Islet of Langerhans (tissue), 1 donor: ENCODE measurements at regions not wholly inside any gene's neighbourhood (a gene's known extent, or its start where the extent isn't known, plus 50 kb on each side); places are given as distances from the start of the nearest gene placed in this dataset.
"Not testable (repeated sequence)": the region's sequence is repeated elsewhere in the genome, so short reads cannot be mapped to it uniquely, and the experiment has no call there.

Source experiments
- FAIRE-seq: peaks from one replicate; lab custom pipeline; 2011; peaks lifted over from hg19 to GRCh38; lab: Jason Lieb, UNC

DNA sequence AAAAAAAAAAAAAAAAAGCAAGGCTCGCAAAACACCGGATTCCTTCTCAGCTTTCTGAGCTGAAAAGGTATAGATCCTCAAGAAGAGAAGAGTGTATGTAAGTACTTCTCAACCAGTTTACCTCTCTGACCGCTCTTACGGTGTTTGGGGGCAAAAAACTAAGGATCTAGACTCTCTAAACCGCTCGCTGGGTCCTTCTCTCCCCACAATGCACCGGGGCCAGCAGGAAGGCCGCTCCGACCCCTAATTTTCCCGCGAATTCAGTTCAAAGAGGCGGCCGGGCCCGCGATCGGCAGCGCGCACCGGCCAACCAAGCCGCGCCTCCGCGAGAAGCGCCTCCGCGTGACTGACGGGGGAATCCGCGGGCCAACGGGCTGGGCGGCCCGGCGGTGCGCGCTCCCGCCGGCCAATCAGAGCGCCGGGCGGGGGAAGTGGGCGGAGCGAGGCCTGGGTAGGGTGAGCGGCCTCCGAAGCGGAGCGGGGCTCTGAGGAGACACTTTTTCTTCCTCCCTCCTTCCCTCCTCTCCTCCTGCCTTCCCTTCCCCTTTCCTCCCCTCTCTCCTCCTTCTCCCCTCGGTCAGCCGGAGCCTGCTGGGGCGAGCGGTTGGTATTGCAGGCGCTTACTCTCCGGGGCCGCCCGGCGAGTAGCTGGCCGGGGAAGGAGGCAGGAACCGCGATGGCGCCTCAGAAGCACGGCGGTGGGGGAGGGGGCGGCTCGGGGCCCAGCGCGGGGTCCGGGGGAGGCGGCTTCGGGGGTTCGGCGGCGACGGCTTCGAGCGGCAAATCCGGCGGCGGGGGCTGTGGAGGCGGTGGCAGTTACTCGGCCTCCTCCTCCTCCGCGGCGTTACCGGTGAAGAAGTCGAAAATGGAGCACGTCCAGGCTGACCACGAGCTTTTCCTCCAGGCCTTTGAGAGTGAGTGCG lies 93.0 kb downstream of the CRLF3 start:
- FAIRE-seq, result not testable (repeated sequence)

DNA sequence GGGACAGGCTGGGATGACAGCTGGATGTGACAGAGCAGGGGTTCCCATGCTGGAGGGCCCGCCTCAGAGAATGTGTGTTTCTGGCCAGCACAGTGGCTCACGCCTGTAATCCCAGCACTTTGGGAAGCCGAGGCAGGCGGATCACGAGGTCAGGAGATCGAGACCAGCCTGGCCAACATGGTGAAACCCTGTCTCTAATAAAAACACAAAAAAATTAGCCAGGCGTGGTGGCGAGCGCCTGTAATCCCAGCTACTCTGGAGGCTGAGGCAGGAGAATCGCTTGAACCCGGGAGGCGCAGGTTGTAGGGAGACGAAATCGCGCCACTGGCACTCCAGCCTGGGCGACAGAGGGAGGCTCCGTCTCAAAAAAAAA lies 93.7 kb downstream of the CRLF3 start:
- FAIRE-seq, result not testable (repeated sequence)

DNA sequence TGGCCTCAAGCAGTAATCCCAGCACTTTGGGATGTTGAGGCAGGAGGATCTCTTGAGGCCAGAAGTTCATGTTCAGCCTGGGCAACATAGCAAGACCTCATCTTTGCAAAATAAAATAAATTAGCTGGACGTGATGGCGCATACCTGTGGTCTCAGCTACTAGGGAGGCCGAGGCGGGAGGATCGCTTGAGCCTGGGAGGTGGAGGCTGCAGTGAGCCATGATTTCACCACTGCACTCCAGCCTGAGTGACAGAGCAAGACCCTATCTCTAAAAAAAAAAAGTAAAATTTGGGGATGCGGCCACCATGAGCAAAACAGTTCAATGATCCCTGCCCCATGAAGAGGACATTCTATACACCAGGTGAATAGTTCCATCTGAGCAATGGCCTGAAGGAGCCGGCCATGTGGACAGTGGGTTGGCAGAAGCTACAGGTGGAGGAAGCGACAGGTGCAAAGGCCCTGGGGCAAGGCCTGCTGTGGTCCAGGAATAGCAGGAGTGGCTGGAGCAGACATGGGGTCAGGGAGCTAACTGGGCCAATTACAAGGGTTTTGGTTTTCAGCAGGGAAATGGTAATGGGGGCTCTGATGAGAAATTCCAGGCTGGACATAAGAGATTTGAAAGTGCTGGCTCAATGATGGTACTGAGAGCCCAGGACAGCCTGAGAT lies 94.2 kb downstream of the CRLF3 start:
- FAIRE-seq, result not testable (repeated sequence)

DNA sequence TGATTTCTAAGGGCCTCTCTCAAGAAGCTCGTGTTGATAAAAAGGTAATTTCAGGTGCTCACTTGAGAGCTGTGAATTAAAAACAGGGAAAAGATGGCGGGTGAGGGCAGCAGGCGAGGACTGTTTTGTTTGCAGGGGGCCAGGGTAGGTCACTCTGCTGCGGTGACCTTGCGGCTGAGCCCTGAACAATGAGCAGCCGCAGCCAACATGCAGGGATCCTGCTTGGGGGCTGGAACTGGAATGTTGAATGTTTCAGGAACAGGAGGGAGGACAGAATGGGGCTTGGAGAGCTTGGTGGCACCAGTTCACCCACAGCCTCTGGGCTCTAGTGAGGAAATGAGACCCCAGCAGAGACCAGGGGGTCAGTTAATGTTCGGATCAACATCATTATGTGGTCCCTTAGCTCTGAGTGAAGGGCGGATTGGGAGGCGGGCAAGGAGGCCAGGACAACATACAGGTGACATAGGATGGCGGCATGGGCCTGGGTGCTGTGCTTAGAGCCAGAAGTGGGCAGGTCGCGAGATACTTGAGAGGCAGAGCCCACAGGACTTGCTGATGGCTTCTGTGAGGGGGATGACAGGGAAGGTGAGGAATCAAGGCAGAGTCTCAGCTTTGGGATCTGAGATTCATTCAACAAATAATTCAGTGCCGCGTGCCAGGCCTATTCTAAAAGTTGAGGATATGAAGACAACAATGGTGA lies 94.9 kb downstream of the CRLF3 start:
- FAIRE-seq, result not testable (repeated sequence)

DNA sequence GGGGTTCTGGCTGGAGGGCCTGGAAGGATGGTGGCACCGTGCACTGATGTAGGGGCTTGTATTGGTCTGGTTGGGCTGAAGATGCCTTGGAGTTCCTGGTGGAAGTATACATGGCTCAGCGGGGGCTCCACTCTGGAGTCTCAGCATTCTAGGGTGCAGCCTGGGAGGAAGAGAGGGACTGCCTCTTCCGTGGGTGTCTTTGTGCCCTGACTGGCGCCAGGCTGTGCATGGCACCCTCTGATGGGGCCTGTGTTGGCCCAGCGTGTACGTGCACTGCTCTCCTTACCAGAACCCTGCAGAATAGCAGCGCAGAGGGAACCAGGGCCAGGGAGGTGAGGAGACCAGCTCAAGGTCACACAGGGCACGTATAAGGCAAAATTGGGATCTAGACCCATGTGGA lies 97.0 kb downstream of the CRLF3 start:
- FAIRE-seq, result not testable (repeated sequence)

DNA sequence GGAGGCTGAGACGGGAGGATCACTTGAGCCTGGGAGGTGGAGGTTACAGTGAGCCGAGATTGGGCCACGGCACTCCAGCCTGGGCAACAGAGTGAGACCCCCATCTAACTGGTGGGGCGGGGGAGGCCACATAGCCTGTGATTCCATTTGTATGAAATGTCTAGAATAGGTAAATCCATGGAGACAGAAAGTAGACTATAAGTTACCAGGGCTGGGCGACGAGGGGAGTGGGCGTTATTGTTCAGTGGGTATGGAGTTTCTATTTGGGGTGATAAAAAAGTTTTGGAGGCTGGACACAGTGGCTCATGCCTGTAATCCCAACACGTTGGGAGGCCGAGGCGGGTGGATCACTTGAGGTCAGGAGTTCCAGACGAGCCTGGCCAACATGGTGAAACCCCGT lies 97.8 kb downstream of the CRLF3 start:
- not testable (repeated sequence) for FAIRE-seq

DNA sequence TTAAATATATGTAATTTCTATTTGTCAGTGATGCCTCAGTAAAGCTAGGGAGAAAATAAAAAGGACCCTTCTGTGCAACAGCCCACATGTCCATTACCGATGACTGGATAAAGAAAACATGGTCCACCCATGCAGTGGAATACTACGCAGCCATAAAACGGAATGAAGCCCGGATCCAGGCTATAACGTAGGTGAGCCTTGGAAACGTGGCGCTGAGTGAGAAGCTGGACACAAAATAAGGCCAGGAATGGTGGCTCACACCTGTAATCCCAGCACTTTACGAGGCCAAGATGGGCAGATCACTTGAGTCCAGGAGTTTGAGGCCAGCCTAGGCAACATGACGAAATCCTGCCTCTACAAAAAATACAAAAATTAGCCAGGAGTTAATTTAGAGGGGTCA lies 98.2 kb downstream of the CRLF3 start:
- FAIRE-seq, result not testable (repeated sequence)

DNA sequence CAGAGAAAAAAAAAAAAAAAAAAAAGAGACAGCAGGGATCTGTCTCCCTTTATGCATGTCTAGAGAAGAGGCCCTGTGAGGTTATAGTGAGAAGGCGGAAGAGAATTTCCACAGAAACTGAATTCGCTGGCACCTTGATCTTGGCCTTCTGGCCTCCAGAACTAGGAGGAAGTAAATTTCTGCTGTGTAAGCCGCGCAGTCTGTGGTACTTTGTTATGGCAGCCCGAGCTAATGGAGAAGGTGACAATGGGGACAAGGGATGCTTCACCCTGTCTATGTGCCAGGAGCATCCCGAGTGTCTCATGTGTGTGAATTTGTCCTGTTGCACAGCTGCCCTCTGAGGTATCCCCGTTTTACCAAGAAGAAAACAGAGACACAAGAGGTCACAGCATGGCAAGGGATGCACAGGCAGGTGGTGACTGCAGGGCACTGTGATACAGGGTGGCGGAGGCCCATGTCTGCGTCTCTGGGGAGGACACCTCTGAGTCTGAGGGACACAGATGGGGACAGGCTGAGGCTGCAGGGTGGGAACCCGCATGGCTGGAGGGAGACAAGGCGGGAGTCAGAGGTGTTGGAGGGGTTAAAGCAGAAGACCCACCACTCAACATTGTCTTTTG lies 100.3 kb downstream of the CRLF3 start:
- not testable (repeated sequence) for FAIRE-seq

DNA sequence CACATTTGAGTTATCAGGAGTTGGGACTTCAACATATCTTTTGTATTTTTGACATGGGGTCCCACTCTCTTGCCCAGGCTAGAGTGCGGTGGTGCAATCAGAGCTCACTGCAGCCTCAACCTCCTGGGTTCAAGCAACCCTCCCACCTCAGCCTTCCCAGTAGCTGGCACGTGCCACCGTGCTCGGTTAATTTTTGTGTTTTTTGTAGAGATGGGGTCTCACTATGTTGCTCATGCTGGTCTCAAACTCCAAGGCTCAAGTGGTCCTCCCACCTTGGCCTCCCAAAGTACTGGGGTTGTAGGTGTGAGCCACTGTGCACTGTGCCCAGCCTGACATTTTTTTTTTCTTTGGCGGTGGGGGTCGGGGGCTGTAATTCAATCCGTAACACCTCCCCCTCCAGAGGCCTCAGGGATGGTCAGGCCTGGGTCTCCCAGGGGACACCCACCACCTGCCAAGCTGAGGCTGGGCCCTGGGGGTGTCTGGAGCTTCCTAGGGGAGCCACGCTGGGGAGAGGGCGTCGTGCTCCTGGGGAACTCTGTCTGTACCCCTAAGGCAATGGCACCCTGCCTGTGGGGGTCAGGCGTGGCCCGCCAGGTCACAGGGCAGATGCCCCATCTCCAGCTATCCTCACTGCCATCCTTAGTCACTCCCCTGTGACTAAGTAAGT lies 102.2 kb downstream of the CRLF3 start:
- FAIRE-seq, result not testable (repeated sequence)

DNA sequence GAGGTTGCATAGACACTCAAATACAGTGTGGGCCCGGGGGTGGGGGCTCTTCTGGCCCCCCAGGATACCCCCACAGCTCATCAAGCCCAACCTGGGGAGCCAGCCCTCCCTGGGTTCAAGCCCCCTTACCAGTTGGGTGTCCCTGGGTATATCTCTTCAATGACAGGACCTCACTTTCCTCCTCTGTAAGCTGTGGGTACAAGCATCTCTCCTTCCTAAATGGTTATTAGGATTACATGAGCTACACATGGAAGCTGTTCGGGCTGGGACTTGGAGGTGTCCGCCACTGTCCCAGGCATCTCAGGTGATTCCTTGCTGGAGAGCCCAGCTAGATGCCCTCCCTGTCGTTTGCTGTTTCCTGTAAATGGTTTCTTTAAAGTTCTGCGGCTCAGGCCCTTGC lies 103.5 kb downstream of the CRLF3 start:
- not testable (repeated sequence) for FAIRE-seq

DNA sequence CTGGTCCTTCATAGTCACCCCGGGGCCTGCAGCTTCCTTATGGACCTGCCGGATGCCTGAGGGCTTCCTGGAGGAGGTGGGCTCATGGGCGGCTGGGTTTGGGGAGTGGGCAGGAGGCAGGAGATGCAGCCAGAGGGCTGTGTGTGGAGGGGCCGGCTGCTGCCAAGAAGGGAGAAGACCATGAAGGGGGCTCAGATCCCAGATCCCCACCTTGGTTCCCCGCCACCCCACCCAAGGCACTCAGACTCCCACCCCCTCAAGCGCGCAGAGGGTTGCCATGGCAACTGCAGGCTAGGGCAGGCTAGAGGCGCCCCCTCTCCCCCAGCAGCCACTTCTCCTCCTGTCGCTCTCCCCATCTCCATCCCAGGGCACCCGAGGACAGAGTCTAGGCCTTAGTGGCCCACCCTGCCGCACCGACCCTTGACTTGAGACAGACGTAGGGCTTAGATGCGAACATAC lies 104.5 kb downstream of the CRLF3 start:
- no peak for FAIRE-seq

DNA sequence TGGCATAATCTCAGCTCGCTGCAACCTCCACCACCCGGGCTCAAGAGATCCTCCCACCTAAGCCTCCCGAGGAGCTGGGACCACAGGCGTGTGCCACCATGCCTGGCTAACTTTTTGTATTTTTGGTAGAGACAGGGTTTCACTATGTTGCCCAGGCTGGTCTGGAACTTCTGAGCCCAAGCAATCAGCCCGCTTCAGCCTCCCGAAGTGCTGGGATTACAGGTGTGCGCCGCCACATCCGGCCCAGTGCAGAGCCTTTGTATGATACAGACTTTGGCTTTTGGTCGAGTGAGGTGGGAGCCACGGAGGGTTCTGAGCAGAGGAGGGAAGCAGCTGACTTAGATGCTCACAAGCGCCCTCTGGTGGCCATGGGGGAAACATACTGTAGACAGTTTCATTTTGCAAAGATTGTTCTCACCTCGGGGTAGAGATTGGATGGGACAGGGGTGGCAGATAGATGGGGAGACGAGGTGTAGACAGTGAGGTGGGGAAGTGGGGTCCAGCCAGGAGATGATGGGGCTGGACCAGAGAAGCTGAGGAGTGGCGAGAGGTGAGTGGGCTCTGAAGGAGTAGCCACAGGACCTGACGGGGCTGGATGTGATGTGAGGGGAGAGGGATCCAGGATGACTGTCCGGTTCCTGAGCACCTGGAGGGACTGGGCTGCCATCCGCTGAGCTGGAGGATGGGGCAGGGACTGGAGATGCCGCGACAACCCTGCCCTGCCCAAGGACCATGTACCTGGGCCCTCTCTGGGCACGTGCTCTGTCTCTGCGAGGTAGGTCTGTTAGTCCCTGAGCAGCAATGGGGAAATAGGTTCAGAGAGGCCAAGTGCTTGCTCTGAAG lies 105.1 kb downstream of the CRLF3 start:
- FAIRE-seq, result not testable (repeated sequence)

DNA sequence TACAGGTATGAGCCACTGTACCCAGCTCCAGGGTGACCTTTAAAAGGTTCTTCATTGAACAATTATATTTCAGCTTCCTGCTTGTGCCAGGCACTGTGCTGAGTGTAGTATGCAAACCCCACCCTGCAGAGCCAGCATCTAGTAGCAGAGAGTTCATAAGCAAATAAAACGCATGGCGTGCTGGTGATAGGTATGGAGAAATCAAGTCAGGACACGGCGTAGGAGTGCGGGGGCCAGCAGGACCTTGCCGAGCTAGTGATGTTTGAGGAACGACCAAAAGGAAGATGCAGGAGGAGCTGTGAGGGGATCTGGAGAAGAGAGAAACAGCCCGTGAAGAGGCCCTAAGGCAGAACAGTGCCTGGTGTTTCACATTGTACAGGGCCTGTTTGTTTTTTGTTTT lies 105.8 kb downstream of the CRLF3 start:
- FAIRE-seq, result not testable (repeated sequence)

DNA sequence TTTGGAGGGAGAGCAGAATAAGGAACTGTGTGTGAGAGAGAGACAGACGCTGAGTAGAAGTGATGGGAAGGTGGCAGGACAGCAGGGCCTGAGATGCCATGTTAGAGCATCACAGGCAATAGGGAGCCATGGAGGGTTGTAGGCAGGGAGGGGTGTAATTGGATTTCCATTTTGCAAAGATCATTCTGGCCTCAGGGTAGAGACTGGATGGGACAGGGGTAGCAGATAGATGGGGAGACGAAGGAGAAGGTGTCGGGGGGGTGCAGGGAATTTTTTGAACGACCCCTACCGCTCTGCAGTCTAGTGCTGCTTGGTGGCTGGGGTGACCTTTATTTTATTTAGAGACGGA lies 106.4 kb downstream of the CRLF3 start:
- FAIRE-seq, result not testable (repeated sequence)

DNA sequence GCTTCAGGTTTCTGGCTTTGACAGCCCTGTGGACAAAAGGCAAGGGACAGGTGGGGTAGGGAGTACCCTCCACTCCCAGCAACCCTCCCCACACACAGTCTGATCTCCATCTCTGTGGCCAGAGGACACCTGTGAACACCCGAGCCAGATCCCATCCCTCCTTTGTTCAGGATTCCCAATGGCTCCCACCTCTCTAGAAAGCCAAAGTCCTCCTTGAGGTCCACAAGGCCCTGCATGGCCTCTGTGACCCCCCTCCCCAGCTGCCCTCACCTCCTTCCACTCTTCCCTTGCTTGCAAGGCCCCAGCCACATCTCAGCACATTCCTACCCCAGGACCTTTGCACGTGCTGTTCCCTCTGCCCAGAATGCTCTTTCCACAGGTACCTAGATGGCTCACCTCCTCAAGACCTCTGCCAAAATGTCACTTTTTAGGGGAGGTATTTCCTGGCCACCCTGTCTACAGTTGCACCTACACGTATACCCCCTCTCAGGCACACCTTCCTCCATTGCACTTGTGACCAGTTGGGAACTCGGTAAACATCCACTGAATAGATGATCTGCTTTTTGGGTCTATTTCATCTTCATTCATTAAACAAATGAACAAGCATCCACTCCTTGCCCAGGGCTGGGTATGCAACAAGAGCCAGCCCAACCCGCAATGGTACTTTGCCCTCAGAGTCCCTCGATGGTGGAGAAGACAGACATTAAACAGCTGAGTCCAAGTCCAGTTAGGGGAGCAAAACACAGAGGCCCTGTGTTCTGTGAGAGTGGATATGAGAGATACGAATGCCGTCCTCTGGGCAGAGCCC lies 107.0 kb downstream of the CRLF3 start:
- FAIRE-seq, result no peak

DNA sequence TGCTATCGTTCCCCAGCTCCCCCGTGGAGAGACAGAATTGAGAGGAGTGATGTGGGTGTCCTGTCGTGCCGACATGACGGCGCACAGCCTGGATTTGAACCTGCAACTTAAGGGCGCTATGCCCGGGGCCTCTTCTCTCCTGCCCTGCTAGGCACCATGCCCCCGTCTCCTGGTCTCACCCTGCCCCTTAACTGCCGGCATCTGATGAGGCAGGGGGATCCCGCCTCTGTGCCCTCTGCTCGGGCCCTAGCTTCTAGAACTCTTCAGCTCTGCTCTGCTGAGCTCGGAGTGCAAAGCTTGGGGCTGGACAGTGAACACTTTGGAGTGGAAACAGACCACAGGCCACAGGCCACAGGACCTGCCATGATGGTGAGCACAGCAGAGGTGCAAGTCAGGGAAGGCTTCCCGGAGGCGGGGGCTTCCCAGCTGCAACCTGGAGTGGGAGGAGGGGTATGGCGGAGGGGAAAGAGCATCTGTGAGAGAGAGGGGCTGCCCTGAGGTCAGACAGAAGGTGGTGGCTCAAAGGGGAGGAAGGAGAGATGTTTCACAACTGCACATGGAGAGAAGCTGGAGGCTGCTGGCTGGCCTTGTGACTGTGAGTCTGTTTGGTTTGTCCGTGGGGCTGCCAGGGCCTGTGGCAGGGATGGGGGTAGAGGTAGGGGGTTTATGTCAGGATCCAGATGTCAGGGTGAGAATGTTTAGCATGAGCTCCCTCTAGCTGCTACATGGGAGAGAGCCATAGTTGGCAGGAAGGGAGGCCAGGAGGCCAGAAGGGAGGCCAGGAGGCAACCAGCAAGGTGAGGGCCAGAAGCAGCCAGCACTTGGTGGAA lies 107.8 kb downstream of the CRLF3 start:
- no peak for FAIRE-seq

DNA sequence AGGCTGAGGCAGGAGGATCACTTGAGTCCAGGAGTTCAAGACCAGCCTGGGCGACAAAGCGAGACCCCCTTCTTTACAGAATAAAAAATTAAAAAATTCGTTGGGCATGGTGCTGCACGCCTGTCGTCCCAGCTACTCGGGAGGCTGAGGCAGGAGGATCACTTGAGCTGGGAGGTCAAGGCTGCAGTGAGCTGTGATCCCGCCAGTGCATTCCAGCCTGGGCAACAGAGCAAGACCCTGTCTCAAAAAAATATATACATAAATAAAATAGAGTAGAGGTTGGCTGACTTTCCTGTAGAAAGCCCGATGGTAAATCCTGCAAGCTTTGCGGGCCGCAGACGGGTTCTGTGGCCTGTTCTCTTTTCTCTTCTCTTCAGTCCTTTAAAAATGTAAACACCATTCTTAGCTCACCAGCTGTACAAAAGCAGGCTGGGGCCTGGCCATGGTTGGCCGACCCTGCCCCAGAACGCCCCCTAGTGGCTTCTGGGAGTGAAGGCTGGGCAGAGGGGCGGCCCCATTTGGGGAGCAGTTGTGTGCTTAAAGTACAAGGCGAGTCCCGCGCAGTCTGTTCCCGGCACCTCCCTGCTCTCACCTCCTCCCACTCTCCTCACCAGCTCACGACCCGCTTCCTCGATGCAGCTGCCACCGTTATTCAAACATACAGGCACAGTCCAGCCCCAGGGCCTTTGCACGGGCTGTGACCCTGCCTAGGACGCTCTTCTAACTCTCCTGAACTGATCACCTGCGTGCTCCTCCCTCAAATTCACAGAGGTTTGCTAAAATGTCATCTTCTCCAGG lies 109.5 kb downstream of the CRLF3 start:
- not testable (repeated sequence) for FAIRE-seq

DNA sequence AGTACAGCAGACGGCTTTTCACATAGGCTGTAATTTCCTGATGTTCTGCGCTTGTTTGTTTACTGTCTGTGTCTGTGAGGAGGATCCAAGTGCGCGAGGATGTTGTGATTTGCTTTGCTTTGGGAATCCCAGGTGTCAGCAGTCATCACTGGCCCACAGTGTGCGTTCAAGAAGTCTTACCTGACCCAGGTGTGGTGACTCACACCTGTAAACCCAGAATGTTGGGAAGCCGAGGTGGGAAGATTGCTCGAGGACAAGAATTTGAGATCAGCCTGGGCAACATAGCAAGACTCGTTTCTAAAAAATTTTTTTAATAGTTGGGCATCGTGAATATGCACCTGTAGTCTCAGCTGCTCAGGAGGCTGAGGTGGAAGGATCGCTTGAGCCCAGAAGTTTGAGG lies 110.7 kb downstream of the CRLF3 start:
- FAIRE-seq, result not testable (repeated sequence)
